ENCODE measurements at regions not wholly inside any gene's neighbourhood (a gene's known extent, or its start where the extent isn't known, plus 50 kb on each side); places are given as distances from the start of the nearest gene placed in this dataset.

GRCh38 chr4:8707045-8707781 lies 114.6 kb downstream of the CPZ start:
- TF ChIP-seq POLR2AphosphoS5 (IDR thresholded peaks at IDR 0.05) (no peak), POLR2A (IDR thresholded peaks at IDR 0.05) (no peak)
